Left ventricle myocardium superior (tissue), 1 donor: ENCODE measurements at regions not wholly inside any gene's neighbourhood (a gene's known extent, or its start where the extent isn't known, plus 50 kb on each side); places are given as distances from the start of the nearest gene placed in this dataset.

Experiments used
- ATAC-seq: fragments of 200-7000 bp; cut with Tn5 transposase; one replicate; pipeline ENCODE4 v1.9.1; 2020; ENCODE audit warnings: mild to moderate bottlenecking, moderate library complexity
- DNase-seq: peaks from one replicate; pipeline ENCODE4 v3.0.0-alpha.2; 2020
- intact Hi-C: fragments of 100-400 bp; cut with micrococcal nuclease; formaldehyde crosslinking; loops from one replicate; pipeline ENCODE4 v1.11.0; 2022
- donor health status: DM: no; HTN: yes; CAD: no; lungs with severe emphysema.

DNA sequence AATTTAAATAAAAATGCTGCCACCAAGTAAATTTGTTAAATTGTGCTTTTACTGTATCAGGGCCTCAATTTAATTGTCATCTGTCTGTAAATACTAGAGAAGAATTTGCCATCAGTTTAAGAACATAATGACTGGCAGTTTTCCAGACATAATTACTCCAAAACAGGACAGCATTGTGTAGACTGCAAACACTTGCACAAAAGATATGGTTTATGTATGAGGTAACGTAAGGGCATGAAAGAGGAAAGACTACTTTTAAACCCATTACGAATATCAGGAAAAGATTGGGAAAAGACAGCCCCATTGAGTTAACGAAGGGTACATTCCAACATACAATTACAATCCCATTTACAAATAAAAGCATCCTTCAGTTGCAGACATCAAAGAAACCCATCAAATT lies 59.8 kb upstream of the KRR1 start:
- ATAC-seq, result no peak
- intact Hi-C loops, result no loop called here

DNA sequence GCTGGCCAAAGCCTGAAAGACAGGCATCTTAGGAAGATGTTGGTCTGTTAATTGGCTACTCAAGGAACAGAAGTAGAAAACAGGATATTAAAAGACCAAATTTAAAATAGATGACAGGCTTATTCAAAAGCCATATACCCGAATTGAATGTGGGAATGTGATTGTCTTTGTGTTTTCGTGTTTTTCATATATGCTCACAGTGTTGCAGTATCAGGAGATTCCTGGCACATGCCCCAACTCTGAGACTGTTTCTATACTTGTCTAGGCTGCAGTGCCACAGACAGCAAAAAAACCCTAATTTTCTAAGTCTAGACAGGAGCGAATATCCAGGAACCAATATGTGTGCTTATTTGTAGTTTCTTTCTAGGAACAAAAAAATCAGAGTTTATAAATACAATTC lies 57.4 kb upstream of the KRR1 start:
- DNase-seq (no peak), ATAC-seq (no peak)
- intact Hi-C loops, result no loop called here

More for the DNA sequence above, 59.8 kb upstream of the KRR1 start:
- no peak for DNase-seq

DNA sequence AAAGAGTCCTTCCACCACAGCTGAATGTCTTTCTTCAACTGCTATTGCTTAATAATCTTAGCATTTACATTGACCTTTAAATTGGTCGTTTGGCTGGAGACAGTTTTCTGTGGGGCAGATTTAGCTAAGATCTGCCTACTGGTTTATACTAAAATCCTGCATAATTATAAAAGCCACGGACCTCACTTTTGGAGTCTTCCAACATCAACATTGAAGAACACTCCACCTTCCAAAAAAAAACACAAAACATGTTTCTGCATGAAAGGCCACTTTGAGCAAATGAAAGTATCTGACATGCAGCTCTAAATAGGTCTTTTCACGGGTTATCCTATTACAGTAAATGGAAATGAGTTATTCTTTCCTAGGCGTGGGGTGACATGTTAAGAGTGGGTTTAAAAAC lies 57.0 kb upstream of the KRR1 start:
- DNase-seq, result no peak
- ATAC-seq, result no peak
- intact Hi-C loops, result no loop called here

DNA sequence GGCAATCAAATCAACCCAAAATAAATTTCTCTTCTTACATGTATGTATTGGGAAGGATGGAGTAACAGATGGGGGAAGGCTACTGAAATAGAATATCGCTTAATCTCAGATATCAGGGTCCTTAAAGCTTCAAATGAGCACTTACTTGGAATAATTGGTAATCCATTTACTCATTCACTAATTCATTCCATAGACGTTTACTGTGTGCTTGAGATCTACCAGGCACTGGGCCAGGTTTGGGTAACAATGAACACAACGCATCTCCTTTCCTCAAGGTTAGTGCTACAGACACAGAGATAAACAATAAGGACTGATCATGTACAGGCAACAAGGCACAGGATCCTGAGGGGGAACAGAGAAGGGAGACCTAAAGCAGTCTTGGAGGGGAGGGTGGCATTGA lies 54.4 kb upstream of the KRR1 start:
- ATAC-seq (no peak), DNase-seq (no peak)
- intact Hi-C loops, result no loop called here

DNA sequence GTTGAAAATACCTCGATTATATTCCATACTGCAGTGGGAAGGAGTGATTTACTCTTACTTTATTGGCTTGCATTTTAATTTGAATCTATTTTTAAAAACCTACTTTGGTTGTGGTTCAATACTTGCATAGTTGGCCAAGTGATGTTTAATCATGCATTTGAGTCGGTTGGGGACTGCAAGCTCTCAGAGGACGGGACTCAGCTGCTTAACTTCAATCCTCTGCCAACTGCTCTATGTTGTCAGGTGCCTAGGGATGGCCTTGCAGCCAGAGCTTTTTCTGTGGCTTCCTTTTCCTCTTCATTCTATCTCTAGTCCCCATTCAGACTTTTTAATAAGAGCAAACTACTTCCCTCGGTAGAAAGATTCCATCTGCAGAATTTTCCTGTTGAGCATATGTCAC lies 53.4 kb upstream of the KRR1 start:
- intact Hi-C loops, result no loop called here
- DNase-seq, result no peak
- no peak for ATAC-seq

DNA sequence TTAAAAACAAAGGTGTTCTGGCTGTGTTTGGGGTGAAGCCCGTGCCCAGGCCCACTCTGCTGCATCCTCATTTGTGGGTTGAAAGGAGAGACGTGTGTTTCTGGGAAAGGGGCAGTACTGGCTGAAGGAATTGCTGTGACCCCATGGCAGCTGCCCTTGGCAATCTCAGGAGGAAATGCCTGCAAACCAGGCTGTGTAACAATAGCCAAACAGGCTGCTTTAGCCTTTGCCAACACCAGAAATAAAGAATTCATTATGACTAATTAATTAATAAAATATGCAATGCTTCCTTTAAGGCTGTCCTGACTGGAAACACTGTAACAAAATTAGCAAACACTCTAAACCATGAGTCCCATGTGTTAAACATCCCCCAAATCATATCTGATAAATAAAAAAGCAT lies 53.0 kb upstream of the KRR1 start:
- DNase-seq (no peak), ATAC-seq (no peak)
- intact Hi-C loops, result no loop called here

DNA sequence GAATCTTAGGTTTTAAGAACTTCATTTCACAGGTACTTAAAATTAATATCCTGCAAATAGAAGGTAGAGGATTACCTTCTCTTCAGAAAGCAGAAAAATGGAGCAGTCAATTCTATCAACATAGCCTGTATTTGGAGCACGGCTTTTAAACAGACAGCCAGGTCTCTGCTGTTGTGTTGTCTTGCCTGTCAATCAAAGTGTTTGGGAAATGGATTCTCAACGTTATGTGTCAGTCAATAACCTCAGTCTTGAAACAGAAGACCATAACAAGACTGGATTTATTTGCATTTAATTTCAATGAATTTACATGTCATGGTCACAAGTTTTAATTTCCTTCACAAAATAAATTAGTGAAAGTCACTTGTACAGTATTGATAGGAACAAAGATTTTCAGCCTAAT lies 51.9 kb upstream of the KRR1 start:
- no peak for DNase-seq
- no peak for ATAC-seq
- intact Hi-C loops, result no loop called here

DNA sequence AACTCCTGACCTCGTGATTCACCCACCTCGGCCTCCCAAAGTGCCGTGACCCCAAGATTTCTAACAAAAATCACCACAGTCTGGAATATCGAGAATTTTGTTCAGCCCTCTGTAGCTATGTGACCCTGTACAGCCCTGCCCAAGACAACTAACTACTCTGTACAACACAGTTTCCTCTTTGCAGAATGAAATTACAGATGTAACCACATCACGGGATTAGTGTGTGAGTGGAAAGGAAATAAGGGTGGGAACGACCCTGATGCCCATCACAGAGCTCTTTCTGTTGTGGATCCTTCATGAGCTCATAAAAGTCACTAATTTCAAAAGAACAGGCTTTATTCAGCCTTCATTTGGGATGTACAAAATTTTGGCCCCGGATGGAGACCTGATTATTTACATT lies 50.5 kb upstream of the KRR1 start:
- no peak for ATAC-seq
- DNase-seq, result no peak

More for the DNA sequence above, 50.5 kb upstream of the KRR1 start:
- intact Hi-C loops, result no loop called here
